ENCODE measurements at regions not wholly inside any gene's neighbourhood (a gene's known extent, or its start where the extent isn't known, plus 50 kb on each side); places are given as distances from the start of the nearest gene placed in this dataset.

DNA sequence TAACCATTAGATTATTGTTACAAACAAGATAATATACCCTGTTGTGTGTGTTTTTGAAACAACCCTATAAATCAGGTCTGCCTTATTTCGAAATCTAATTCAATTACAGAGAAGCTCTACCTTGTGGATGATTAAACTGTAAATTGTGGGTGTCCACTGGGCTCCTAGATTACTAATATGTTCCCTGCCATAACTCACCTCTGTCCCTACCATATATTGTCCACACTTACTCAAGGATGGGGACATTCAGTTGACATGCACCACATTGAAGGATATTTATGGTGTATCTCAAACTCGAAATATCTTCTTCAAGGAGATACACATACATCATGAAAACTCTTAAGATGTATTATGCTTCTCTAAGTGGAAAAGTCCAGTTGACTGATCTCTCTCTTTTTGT is 617.6 kb upstream of the EEF2KMT start:
- Histone ChIP-seq H3K9me3 (ENCODE audit: control insufficient read depth in 1 of 2, insufficient read depth in 1 of 2, low read depth in 1 of 2, low read length in 2 of 2) (peaks cover 0 to 7% of the 10 kb centered on the region in 2 experiments; a peak in 1 of 4 replicates), H3K9ac (ENCODE audit: low read length) (no peak overlapping the region)
- POLR2A ChIA-PET, result no interaction called here

More for the DNA sequence above, 617.6 kb upstream of the EEF2KMT start:
- TF ChIP-seq, protein P1, sequence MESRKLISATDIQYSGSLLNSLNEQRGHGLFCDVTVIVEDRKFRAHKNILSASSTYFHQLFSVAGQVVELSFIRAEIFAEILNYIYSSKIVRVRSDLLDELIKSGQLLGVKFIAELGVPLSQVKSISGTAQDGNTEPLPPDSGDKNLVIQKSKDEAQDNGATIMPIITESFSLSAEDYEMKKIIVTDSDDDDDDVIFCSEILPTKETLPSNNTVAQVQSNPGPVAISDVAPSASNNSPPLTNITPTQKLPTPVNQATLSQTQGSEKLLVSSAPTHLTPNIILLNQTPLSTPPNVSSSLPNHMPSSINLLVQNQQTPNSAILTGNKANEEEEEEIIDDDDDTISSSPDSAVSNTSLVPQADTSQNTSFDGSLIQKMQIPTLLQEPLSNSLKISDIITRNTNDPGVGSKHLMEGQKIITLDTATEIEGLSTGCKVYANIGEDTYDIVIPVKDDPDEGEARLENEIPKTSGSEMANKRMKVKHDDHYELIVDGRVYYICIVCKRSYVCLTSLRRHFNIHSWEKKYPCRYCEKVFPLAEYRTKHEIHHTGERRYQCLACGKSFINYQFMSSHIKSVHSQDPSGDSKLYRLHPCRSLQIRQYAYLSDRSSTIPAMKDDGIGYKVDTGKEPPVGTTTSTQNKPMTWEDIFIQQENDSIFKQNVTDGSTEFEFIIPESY (IDR thresholded peaks at IDR 0.05; ENCODE audit: extremely low read depth, insufficient replicate concordance, low read length), result no peak
- TF ChIP-seq SIN3A (IDR thresholded peaks at IDR 0.05; ENCODE audit: low read depth) (no peak), SP1 (IDR thresholded peaks at IDR 0.05; ENCODE audit: low read depth) (no peak), EZH2 (IDR thresholded peaks at IDR 0.05) (no peak), CEBPB (IDR thresholded peaks at IDR 0.05; ENCODE audit: low read depth) (no peak), SRF (IDR thresholded peaks at IDR 0.05; ENCODE audit: low read depth) (no peak), TCF7L2 (IDR thresholded peaks at IDR 0.05; ENCODE audit: borderline replicate concordance, extremely low read depth, insufficient read depth, insufficient read length) (no peak), RAD21 (IDR thresholded peaks at IDR 0.05; ENCODE audit: low read depth) (no peak), EZH2phosphoT487 (IDR thresholded peaks at IDR 0.05; ENCODE audit: borderline replicate concordance) (no peak), ZNF274 (IDR thresholded peaks at IDR 0.05; ENCODE audit: low read depth, low read length) (no peak), FOSL1 (IDR thresholded peaks at IDR 0.05; ENCODE audit: low read depth) (no peak), POLR2A (IDR thresholded peaks at IDR 0.05; ENCODE audit: borderline replicate concordance, extremely low read depth, insufficient read depth, insufficient read length) (no peak), EGR1 (IDR thresholded peaks at IDR 0.05; ENCODE audit: low read depth) (no peak), YY1 (IDR thresholded peaks at IDR 0.05; ENCODE audit: extremely low read depth, insufficient replicate concordance, low read depth, low read length) (no peak), ELF1 (IDR thresholded peaks at IDR 0.05; ENCODE audit: borderline replicate concordance, low read depth) (no peak), JUND (IDR thresholded peaks at IDR 0.05) (no peak)
- TF ChIP-seq, protein P2, sequence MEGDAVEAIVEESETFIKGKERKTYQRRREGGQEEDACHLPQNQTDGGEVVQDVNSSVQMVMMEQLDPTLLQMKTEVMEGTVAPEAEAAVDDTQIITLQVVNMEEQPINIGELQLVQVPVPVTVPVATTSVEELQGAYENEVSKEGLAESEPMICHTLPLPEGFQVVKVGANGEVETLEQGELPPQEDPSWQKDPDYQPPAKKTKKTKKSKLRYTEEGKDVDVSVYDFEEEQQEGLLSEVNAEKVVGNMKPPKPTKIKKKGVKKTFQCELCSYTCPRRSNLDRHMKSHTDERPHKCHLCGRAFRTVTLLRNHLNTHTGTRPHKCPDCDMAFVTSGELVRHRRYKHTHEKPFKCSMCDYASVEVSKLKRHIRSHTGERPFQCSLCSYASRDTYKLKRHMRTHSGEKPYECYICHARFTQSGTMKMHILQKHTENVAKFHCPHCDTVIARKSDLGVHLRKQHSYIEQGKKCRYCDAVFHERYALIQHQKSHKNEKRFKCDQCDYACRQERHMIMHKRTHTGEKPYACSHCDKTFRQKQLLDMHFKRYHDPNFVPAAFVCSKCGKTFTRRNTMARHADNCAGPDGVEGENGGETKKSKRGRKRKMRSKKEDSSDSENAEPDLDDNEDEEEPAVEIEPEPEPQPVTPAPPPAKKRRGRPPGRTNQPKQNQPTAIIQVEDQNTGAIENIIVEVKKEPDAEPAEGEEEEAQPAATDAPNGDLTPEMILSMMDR (IDR thresholded peaks at IDR 0.05 in 2 of 3, conservative IDR thresholded peaks at IDR 0.05 in 1 of 3; ENCODE audit: borderline replicate concordance in 1 of 3, insufficient read depth in 1 of 3, low read depth in 2 of 3, low read length in 2 of 3), result no peak
- TF ChIP-seq, protein P3, sequence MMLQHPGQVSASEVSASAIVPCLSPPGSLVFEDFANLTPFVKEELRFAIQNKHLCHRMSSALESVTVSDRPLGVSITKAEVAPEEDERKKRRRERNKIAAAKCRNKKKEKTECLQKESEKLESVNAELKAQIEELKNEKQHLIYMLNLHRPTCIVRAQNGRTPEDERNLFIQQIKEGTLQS (IDR thresholded peaks at IDR 0.05), result no peak
- TF ChIP-seq, protein P4, sequence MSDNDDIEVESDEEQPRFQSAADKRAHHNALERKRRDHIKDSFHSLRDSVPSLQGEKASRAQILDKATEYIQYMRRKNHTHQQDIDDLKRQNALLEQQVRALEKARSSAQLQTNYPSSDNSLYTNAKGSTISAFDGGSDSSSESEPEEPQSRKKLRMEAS (IDR thresholded peaks at IDR 0.05), result no peak
- TF ChIP-seq, protein P5, sequence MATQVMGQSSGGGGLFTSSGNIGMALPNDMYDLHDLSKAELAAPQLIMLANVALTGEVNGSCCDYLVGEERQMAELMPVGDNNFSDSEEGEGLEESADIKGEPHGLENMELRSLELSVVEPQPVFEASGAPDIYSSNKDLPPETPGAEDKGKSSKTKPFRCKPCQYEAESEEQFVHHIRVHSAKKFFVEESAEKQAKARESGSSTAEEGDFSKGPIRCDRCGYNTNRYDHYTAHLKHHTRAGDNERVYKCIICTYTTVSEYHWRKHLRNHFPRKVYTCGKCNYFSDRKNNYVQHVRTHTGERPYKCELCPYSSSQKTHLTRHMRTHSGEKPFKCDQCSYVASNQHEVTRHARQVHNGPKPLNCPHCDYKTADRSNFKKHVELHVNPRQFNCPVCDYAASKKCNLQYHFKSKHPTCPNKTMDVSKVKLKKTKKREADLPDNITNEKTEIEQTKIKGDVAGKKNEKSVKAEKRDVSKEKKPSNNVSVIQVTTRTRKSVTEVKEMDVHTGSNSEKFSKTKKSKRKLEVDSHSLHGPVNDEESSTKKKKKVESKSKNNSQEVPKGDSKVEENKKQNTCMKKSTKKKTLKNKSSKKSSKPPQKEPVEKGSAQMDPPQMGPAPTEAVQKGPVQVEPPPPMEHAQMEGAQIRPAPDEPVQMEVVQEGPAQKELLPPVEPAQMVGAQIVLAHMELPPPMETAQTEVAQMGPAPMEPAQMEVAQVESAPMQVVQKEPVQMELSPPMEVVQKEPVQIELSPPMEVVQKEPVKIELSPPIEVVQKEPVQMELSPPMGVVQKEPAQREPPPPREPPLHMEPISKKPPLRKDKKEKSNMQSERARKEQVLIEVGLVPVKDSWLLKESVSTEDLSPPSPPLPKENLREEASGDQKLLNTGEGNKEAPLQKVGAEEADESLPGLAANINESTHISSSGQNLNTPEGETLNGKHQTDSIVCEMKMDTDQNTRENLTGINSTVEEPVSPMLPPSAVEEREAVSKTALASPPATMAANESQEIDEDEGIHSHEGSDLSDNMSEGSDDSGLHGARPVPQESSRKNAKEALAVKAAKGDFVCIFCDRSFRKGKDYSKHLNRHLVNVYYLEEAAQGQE (IDR thresholded peaks at IDR 0.05; ENCODE audit: low read depth), result no peak
- no TSS peak for BruUV-seq (replicated peaks)
- Histone ChIP-seq H2AFZ (ENCODE audit: low read depth, low read length, poor library complexity, severe bottlenecking) (no peak overlapping the region), H3K79me2 (ENCODE audit: insufficient read depth, low read length) (no peaks in the 10 kb centered on the region), H4K20me1 (ENCODE audit: insufficient read depth) (no peaks in the 10 kb centered on the region), H3K4me1 (ENCODE audit: control insufficient read depth in 1 of 2, insufficient read depth in 2 of 2, low read length in 2 of 2) (no peaks in the 10 kb centered on the region), H3K27ac (ENCODE audit: low read depth, low read length) (no peak overlapping the region), H3K27me3 (ENCODE audit: insufficient read depth, low read length) (no peaks in the 10 kb centered on the region), H3K36me3 (ENCODE audit: control insufficient read depth in 1 of 2, insufficient read depth in 2 of 2, low read length in 2 of 2) (no peaks in the 10 kb centered on the region), H3K4me3 (replicated peaks in 1 of 2; ENCODE audit: low read depth in 1 of 2, low read length in 2 of 2) (no peak overlapping the region), H3K4me2 (ENCODE audit: low read length) (no peak overlapping the region), H3K9me2 (ENCODE audit: insufficient read depth) (no peaks in the 10 kb centered on the region)
- intact Hi-C loops (cut with micrococcal nuclease), result no loop called here
- ChIA-PET CTCF (no interaction called here), RAD21 (ENCODE audit: low non-redundant PET in 1 of 2, low total read pairs in 2 of 2, uncharacterized antibody in 2 of 2, unreplicated experiment in 2 of 2) (no interaction called here)
- ATAC-seq (no peak), DNase-seq (ENCODE audit: low read depth, low spot score) (no peak)
